ENCODE measurements at regions not wholly inside any gene's neighbourhood (a gene's known extent, or its start where the extent isn't known, plus 50 kb on each side); places are given as distances from the start of the nearest gene placed in this dataset.

GRCh38 chr18:65628390-65628789 is 122.4 kb upstream of the CDH7 start:
- H3K27ac ChIP-seq, result no peak overlapping the region
- TF ChIP-seq CTCF (conservative IDR thresholded peaks at IDR 0.05) (no peak), ZFX (IDR thresholded peaks at IDR 0.05) (no peak)

GRCh38 chr18:65623676-65624075 is 127.1 kb upstream of the CDH7 start:
- no peak overlapping the region for H3K27ac ChIP-seq
- TF ChIP-seq ZFX (IDR thresholded peaks at IDR 0.05) (no peak), CTCF (conservative IDR thresholded peaks at IDR 0.05) (no peak)

- TF ChIP-seq ZFX (IDR thresholded peaks at IDR 0.05), result no peak
- TF ChIP-seq CTCF (conservative IDR thresholded peaks at IDR 0.05), result no peak
- H3K27ac ChIP-seq, result no peak overlapping the region
These were observed 128.4 kb upstream of the CDH7 start for GRCh38 chr18:65622436-65622835.

GRCh38 chr18:65620076-65620696 is 130.6 kb upstream of the CDH7 start:
- no peak for TF ChIP-seq CTCF (conservative IDR thresholded peaks at IDR 0.05)

GRCh38 chr18:65610939-65611338 is 139.9 kb upstream of the CDH7 start:
- TF ChIP-seq ZFX (IDR thresholded peaks at IDR 0.05), result no peak
- no peak for TF ChIP-seq CTCF (conservative IDR thresholded peaks at IDR 0.05)
- H3K27ac ChIP-seq, result no peak overlapping the region

More at GRCh38 chr18:65620076-65620696, 130.6 kb upstream of the CDH7 start:
- H3K27ac ChIP-seq, result no peak overlapping the region

- no peak overlapping the region for H3K27ac ChIP-seq
- TF ChIP-seq ZFX (IDR thresholded peaks at IDR 0.05) (no peak), CTCF (conservative IDR thresholded peaks at IDR 0.05) (no peak)
These were observed 142.3 kb upstream of the CDH7 start for GRCh38 chr18:65608471-65608870.

- TF ChIP-seq CTCF (conservative IDR thresholded peaks at IDR 0.05) (no peak), ZFX (IDR thresholded peaks at IDR 0.05) (no peak)
- no peak overlapping the region for H3K27ac ChIP-seq
These were observed 143.7 kb upstream of the CDH7 start for GRCh38 chr18:65607161-65607560.
